HG02943 (cell line): ENCODE measurements at regions not wholly inside any gene's neighbourhood (a gene's known extent, or its start where the extent isn't known, plus 50 kb on each side); places are given as distances from the start of the nearest gene placed in this dataset.
"Not testable (repeated sequence)": the region's sequence is repeated elsewhere in the genome, so short reads cannot be mapped to it uniquely, and the experiment has no call there.

Experiments
- ATAC-seq: cut with Tn5 transposase; IDR thresholded peaks from one replicate; pipeline ENCODE4 v1.9.1; 2021; ENCODE audit warnings: mild to moderate bottlenecking, low read depth, moderate library complexity; ENCODE audit not compliant: unreplicated experiment

DNA sequence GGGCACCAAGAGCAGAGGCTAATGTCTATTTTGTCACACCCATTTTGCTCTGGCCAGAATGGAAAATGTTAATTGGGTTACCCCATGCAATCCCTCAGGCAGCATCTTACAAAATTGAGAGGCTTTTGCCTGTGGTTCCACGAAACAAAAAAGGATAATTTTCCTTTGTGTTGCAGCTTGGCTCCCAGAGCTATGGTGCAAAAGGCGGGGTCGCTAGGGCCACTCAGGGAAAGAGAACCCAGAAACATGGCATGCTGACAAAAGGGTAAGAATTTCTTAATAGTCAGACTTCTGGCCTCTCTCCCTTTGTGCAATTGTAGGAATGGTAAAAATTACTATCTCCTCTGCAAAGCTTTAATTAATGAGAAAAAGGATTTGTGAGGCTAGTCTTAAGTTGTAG is 119.6 kb upstream of the BANK1 start:
- no peak for ATAC-seq

DNA sequence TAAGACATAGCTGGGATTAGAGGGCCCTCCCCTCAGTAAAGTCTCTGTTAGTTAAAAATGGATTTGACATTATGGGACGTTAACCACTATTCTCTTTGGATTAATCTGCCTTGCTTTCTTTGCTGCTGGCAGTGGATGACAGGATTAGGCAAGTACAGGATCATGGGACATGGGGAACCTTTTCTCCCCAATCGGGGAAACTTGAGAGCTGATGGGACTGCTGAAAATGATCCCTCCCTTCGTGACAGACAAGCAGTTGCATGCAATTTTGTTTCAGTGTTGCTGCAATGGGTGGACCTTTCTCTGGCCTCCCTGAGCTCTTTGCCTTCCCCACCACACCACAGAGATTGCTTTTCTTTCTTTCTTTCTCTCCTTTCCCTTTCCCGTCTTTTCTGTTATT is 120.2 kb upstream of the BANK1 start:
- ATAC-seq: no peak

DNA sequence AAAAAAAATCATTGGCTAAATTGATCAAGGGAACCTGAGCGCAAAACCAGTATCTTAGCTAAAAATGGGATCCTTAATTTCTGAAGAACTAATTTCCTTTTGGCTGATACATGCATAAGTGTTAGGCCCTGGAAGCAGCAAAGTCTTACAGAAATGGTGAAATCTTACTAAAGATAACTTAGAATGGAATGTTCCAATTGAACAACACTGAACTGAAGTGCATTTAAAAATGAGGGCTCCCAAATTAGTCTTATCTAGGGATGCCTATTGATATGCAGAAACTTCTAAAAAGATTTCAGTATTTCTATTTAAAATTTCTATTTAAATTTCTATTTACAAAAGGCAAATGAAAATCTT is 120.7 kb upstream of the BANK1 start:
- ATAC-seq: no peak

DNA sequence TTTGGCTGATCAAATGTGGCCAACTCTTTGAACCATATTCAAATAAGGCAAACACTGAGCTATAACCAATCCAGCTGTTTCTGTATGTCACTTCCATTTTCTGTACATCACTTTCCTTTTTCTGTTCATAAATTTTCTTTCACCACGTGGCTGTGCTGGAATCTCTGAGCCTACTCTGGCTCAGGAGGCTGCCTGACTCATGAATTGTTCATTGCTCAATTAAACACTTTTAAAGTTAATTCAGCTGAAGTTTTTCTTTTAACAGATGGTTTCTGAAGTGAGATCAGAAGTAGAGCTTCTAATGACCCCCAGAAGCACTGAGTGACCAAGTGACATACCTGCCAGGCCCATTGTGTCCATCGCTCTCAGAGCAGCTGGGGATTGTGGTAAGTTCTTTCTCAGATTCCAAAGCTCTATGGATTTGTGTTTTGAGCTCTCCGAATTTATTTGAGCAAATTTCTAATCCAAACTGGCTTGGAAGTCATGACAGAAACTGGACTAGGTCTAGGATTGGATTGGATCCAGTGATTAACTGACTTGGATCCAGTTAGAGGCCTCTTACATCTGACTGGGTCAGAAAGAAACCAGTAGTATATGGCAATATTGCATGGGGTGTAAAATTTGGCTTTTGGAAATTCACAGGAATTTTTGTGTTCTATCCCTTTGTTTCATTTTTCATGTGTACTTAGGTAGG is 121.2 kb upstream of the BANK1 start:
- ATAC-seq: no peak

DNA sequence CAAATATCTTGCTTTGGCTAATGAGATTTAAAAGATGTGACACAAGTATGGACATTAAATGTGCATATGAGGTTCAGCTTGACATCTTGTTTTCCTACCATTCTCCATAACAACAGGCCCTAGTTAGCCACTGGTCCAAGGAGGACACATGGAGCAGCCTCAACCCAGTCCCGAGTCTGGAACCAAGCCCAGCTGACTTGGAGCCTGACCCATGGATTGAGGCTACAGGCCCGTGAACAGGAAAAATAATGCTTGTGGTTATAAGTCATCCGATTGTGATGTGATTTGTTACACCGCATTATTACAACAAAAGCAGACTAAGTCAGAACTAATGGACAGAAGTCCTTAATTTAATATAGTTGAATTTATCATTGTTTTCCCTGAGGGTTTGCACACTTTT is 123.2 kb upstream of the BANK1 start:
- no peak for ATAC-seq

DNA sequence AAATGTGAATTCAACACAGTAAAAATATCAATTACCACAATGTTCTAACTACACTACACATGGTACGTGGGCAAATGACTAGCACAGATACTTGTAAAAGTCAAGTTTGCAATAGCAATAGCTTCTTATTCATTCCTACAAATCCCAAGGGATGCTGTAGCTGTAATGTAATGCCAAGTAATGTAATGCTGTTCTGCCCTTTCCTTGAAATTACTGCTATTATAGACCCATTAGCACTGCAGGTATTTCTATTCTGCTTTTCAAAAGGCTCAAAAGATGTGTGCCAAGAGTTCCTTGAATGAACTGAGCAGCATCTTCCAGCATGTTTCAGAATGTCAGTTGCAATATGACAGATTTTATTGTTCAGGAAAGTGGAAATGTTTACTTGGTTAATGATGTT is 129.9 kb upstream of the BANK1 start:
- ATAC-seq: no peak

DNA sequence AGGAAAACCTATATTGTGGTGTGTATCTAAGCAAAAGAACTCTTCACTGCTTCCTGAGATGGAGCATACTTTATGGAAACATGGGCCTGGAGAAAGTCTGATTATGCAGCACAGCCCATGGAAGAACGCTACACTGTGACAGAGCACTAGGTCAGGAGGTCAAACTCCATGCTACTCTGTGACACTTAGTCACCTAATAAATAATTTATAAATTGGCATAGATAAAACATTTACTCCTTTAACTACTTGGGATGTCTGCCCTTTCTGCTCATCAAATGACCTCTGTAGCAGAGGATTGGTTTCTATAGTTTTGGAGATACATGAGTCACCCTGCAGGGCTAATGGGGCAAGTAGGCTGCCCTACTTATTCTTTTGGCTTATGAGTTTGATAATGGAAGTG is 134.7 kb upstream of the BANK1 start:
- ATAC-seq: no peak

DNA sequence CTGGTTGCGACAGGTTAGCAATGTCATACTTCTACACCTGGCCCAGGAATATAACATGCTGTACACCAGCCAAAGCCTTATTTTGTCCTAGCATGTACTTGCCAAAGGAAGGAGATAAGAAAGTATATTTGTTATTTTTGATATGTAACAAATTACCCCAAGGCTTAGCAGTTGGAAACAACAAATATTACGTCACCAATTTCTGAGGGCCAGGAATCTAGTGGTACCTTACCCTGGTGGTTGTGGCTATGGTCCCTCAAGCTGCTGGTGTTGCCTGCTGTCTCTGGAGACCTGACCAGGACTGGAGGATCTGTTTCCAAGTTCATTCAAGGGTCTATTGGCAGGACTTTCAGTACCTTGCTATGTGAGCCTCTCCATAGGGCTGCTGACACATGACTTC is 135.5 kb upstream of the BANK1 start:
- no peak for ATAC-seq

DNA sequence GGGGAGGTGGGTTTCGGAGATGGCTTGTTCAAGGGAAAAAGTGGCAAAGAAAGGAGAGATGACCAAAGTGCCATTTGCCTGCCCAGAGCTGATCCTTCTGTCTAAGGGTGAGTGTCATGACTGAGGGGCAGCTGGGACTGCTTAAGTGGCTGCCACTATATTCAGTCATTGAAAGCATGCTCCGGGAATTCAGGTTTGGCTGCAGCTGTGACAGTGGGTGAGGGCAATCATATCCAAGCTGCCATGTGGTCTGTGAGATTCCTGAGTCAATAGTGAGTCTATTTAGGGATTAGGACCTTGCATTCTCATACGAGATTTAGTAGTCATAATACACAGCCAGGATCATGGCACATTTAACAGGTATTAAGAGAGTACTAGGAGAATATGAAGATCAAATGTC is 138.8 kb upstream of the BANK1 start:
- ATAC-seq: no peak

DNA sequence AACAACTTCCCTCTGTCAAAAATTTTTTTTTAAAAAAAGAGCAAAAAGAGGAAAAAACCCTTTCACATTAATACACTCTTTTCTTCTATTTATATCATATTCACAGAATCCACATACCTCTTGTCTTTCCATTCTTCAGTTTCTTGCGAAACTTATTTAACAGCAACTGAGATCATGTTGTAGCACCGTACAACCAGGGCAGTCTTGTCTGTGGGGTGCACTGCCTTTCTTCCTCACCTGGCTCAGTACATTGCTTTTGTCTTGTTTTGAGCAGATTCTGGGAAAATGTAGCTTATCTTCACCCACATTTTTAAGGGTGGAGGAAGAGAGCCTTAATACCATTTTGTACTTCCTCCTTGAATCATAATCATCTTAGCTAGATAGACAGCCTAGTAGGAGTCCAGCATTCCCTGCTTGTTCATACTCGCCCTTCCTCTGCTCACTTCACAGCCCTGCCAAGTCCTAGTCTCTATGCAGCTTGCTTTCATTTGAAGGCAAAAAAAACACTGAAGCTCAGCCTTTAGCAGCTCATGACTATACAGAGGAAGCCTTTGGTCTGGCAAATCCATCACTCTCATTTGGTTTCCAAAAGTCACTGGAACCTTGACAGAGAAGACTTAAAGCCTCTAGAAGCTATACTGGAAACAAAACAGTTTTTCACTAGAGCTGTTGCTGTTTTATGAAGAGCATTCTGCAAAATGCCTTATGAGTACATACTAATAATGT is 140.6 kb upstream of the BANK1 start:
- ATAC-seq: no peak

DNA sequence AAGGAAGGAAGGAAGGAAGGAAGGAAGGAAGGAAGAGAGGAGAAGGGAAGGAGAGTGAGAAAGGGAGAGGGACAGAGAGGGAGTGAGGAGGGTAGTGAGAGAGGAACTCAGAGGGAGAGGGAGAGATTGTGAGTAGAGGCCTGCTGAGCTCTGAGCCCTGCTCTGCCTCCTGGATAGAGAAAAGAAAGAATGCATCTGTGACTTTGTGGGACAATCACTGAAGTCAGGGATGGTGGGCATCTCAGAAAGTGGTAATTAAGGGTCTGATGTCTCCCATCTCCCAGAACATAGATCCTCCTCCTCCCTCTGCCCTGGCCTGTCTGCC is 142.9 kb upstream of the BANK1 start:
- ATAC-seq: no peak

DNA sequence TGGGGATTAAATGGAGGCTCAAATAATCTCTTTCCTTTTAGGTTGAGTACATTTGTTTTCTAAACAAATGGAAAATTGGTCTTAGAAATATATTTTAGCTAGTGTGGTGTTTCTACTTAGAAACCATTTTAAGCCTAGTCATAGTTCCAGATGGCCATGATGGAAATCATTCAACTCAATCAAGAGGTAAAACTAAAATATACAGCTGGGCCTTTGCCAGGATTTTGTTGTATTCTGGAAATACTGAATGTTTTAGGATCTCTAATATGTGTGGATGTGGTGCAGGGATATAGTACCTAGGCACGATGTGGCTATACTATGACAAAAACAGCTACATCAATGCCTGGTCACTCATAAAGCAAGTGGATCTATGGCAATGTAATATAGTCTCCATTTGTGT is 146.0 kb upstream of the BANK1 start:
- no peak for ATAC-seq

DNA sequence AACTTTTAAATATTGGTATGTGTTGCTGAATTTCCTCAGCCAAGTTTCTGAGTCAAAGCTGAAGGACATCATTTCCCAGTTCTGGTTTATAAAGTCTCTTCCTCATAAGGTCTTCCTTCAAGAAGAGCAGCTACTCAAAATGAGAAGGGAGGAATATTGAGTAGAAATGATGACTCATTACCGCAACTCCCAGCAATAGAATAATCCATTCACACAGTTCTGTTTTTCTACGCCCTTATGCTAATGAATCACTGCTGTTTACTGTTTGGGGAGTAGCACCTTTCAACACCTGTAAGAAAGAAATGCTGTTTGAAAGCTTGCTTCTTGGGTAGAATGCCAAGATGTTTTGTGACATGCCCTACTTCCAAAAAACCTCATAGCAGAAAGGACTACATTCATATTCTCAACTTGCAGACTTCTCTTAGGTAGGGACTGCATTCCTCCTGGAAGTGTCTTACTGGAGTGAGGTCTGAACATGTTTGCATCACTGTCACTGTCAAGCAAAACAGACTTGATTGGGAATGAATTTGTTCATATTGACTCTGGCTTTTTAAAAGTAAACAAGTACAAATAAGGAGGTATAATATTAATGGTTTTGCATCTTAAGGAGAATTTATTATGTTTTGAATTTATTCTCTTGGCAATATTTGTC is 147.2 kb upstream of the BANK1 start:
- ATAC-seq: no peak

DNA sequence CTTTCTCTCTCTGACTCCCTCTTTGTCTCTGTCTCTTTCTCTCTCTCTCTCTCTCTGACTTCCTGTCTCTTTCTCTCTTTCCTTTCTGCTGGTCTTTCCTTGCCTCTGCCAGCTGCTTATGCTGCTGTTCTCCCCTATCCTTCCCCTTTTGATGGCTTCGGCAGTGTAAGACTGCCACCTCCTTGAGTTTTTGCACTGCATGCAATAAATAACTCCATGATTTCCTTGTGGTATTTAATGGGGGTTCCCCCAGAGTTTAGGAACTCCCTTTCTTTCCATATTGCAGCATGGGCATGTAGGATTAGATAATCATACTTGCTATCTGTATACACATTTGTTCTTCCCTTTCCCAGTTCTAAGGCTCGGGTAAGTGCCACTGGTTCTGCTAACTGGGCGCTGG is 157.8 kb upstream of the BANK1 start:
- ATAC-seq: not testable (repeated sequence)

DNA sequence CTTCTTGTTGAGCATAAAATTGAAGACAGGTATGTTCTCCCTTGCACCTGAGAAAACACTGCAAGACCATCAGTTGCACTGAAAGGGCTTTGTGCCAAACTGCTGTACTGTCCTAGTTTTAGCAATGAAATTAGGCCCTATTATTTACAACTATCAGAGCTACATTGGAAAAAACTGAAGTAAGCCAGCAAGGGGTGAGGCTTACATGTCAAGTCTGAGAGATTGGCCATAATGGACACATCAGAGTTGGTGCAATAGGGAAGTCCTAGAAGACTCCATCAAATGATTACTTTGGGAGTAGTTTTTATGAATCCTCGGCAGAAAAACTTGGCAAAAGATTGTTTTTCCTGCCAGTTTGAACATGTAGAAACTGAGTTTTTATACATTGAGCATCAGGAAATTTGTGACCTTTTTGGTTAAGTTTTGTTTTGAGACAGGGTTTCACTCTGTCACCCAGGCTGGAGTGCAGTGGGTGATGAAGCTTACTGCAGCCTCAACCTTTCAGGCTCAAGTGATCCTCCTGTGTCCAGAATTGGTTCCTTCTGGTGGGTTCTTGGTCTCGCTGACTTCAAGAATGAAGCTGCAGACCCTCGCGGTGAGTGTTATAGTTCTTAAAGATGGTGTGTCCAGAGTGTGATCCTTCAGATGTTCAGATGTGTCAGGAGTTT is 160.1 kb upstream of the BANK1 start:
- ATAC-seq: no peak

DNA sequence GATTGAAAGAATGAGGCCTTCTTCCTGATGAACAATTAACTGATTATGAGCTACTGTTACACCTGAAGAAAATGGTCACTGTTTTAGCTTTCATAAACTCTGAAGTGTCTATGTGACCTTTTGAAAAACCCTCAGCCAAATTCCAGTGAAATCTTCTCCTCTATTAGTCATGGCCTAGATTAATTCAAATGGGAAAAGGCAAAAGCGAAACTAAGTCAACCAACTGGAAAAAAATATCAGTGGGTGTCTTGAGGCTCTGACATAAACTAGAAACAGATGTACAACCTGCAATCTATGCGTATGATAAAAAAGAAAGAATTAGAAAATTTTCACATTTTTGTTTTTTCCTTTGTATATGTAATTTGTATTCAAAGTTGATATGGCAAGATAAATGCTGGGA is 169.4 kb upstream of the BANK1 start:
- no peak for ATAC-seq

DNA sequence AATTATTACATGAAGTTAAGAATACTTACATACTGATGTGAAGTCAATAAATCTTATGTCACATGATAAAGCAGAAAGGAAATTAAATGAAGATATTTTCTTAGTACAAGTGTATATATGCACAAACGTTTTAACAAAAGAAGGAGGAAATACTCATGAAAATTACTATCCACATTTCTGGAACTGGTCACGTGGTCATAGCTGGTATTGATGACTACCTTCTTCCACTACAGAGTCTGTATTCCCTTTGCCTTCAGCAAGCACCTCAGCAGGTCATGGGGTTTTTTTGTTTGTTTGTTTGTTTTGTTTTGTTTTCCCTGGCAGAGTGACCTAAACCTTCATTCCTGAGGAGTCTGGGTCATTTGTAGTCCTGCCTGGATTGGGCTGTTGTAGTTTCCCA is 174.9 kb upstream of the BANK1 start:
- ATAC-seq: no peak

DNA sequence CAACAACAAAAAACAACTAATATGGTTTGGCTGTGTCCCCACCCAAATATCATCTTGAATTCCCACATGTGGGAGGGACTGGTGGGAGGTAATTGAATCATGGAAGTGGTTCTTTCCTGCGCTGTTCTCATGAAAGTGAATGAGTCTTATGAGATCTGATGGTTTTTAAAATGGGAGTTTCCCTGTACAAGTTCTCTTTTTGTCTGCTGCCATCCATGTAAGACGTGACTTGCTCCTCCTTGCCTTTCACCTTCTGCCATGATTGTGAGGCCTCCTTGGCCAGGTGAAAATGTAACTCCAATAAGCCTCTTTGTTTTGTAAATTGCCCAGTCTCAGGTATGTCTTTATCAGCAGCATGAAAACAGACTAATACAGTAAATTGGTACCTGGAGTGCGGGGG is 183.5 kb upstream of the BANK1 start:
- ATAC-seq: not testable (repeated sequence)

DNA sequence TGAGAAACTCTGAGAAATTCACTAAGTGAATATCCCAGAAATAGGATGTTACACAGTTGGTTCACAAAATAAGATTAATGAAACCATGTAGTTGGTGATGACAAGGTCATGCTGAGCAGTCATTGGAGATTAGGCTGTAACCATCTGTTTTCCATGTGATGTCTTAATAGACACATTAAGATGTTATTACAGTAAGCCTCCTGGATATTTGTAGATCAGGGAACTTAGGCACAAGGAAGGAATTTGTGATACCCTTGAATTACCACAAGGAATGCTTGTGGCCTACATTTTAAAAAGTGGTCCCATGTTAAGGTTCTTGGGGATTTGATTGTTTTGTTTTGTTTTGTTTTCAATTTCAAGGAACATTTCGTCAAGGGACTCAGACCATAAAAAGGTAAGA is 185.6 kb upstream of the BANK1 start:
- no peak for ATAC-seq

DNA sequence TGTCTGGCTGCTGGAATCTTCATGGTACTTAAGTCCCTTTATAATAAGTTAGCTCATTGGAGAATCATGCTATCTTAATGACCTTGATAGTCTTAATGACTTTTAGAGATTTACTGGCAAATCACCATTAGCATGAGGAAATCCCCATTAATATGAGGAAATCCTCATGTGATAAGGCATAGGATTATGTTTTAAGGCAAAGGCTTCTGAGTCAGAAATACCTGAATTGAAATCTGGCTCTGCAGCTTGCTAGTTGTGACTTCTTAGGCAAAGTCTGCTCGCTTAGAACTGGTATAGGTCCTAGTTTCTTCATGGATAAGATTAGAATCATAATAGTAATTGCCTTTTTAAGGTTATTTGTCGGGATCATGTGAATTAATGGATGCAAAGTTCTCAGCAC is 190.2 kb upstream of the BANK1 start:
- no peak for ATAC-seq

DNA sequence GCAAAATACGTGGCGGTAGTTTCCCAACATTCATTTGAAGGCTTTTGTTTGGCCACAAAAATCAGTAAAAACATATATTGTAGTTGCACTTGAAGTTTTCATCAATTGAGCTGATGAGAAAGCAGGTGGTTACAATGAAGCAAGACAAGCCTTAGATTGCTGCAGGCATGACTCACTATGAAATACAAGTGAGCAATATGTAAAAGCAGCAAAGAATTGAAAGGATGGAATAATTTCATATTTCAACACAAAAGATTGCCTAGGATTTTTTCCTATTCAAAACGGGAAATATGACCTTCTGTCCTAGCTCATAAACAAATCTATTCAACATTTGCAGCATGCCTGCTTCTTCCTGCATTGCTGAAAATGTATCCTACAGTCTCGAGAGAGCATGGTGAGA is 190.9 kb upstream of the BANK1 start:
- no peak for ATAC-seq
